Jurkat, Clone E6-1 (cell line): ENCODE measurements at regions not wholly inside any gene's neighbourhood (a gene's known extent, or its start where the extent isn't known, plus 50 kb on each side); places are given as distances from the start of the nearest gene placed in this dataset.

Experiments
- DNase-seq: peaks from one replicate; pipeline ENCODE4 v3.0.0-alpha.2; 2011; ENCODE audit warnings: low read depth, low spot score
- H3K4me3 ChIP-seq: 2 replicates; pipeline ENCODE4 v1.5.1; 2011; ENCODE audit warnings: mild to moderate bottlenecking, low read length, control low read depth, moderate library complexity

- H3K4me3 ChIP-seq, result no peak overlapping the region
- DNase-seq, result no peak
These were observed 55.1 kb downstream of the KIF4B start for GRCh38 chr5:155068616-155069100.

GRCh38 chr5:155069961-155070360 lies 56.4 kb downstream of the KIF4B start:
- no peak for DNase-seq

GRCh38 chr5:155070781-155071180 lies 57.2 kb downstream of the KIF4B start:
- DNase-seq, result no peak
- H3K4me3 ChIP-seq, result no peak overlapping the region

More at GRCh38 chr5:155069961-155070360, 56.4 kb downstream of the KIF4B start:
- H3K4me3 ChIP-seq, result no peak overlapping the region

GRCh38 chr5:155076379-155076778 lies 62.8 kb downstream of the KIF4B start:
- no peak for DNase-seq

GRCh38 chr5:155079698-155080097 lies 66.1 kb downstream of the KIF4B start:
- H3K4me3 ChIP-seq, result no peak overlapping the region
- DNase-seq, result no peak

More at GRCh38 chr5:155076379-155076778, 62.8 kb downstream of the KIF4B start:
- H3K4me3 ChIP-seq, result no peak overlapping the region

- H3K4me3 ChIP-seq, result no peak overlapping the region
- DNase-seq, result no peak
These were observed 67.2 kb downstream of the KIF4B start for GRCh38 chr5:155080721-155081120.

- no peak overlapping the region for H3K4me3 ChIP-seq
- no peak for DNase-seq
These were observed 68.1 kb downstream of the KIF4B start for GRCh38 chr5:155081618-155082017.

GRCh38 chr5:155082401-155082800 lies 68.8 kb downstream of the KIF4B start:
- H3K4me3 ChIP-seq, result no peak overlapping the region
- no peak for DNase-seq

GRCh38 chr5:155085282-155085989 lies 71.9 kb downstream of the KIF4B start:
- no peak for DNase-seq
- H3K4me3 ChIP-seq, result no peak overlapping the region

GRCh38 chr5:155087036-155087435 lies 73.5 kb downstream of the KIF4B start:
- no peak for DNase-seq
- H3K4me3 ChIP-seq, result no peak overlapping the region

GRCh38 chr5:155088811-155089210 lies 75.3 kb downstream of the KIF4B start:
- no peak for DNase-seq
- H3K4me3 ChIP-seq, result no peak overlapping the region

GRCh38 chr5:155089643-155090042 lies 76.1 kb downstream of the KIF4B start:
- DNase-seq, result no peak

GRCh38 chr5:155091063-155091648 lies 77.6 kb downstream of the KIF4B start:
- H3K4me3 ChIP-seq, result no peak overlapping the region
- DNase-seq, result no peak

More at GRCh38 chr5:155089643-155090042, 76.1 kb downstream of the KIF4B start:
- no peak overlapping the region for H3K4me3 ChIP-seq

GRCh38 chr5:155091768-155092717 lies 78.5 kb downstream of the KIF4B start:
- DNase-seq, result no peak
- no peak overlapping the region for H3K4me3 ChIP-seq

GRCh38 chr5:155094455-155094854 lies 80.9 kb downstream of the KIF4B start:
- no peak for DNase-seq
- no peak overlapping the region for H3K4me3 ChIP-seq

GRCh38 chr5:155097995-155098394 lies 84.4 kb downstream of the KIF4B start:
- DNase-seq, result no peak

GRCh38 chr5:155098433-155098832 lies 84.9 kb downstream of the KIF4B start:
- no peak for DNase-seq
- no peak overlapping the region for H3K4me3 ChIP-seq

More at GRCh38 chr5:155097995-155098394, 84.4 kb downstream of the KIF4B start:
- H3K4me3 ChIP-seq, result no peak overlapping the region

GRCh38 chr5:155101697-155102096 lies 88.1 kb downstream of the KIF4B start:
- no peak overlapping the region for H3K4me3 ChIP-seq
- DNase-seq, result no peak

- H3K4me3 ChIP-seq, result no peak overlapping the region
- no peak for DNase-seq
These were observed 89.6 kb downstream of the KIF4B start for GRCh38 chr5:155103146-155103545.

GRCh38 chr5:155104441-155104840 lies 90.9 kb downstream of the KIF4B start:
- no peak overlapping the region for H3K4me3 ChIP-seq
- DNase-seq, result no peak
